Muscle of back (tissue), 3 donors: ENCODE measurements at regions not wholly inside any gene's neighbourhood (a gene's known extent, or its start where the extent isn't known, plus 50 kb on each side); places are given as distances from the start of the nearest gene placed in this dataset.
"Not testable (repeated sequence)": the region's sequence is repeated elsewhere in the genome, so short reads cannot be mapped to it uniquely, and the experiment has no call there.

Experiments
- DNase-seq, 3 donors: peaks; one replicate each; pipeline versions ENCODE4 v3.0.0 to v3.0.0-alpha.2; 2013

- no peak for DNase-seq
These were observed 482.8 kb upstream of the ZMIZ1 start for GRCh38 chr10:78585952-78586351.

GRCh38 chr10:78588194-78588811 lies 480.5 kb upstream of the ZMIZ1 start:
- DNase-seq: peak; percentile 54 to 79 (median 73)

- no peak for DNase-seq
These were observed 479.1 kb upstream of the ZMIZ1 start for GRCh38 chr10:78589687-78590086.

- no peak for DNase-seq
These were observed 477.7 kb upstream of the ZMIZ1 start for GRCh38 chr10:78591066-78591465.

- DNase-seq: no peak
These were observed 474.1 kb upstream of the ZMIZ1 start for GRCh38 chr10:78594559-78595268.

GRCh38 chr10:78595269-78595619 lies 473.5 kb upstream of the ZMIZ1 start:
- DNase-seq: no peak

GRCh38 chr10:78596556-78596955 lies 472.2 kb upstream of the ZMIZ1 start:
- DNase-seq: no peak

- no peak for DNase-seq
These were observed 470.8 kb upstream of the ZMIZ1 start for GRCh38 chr10:78597796-78598555.

- no peak for DNase-seq
These were observed 469.5 kb upstream of the ZMIZ1 start for GRCh38 chr10:78599122-78599853.

- no peak for DNase-seq
These were observed 468.6 kb upstream of the ZMIZ1 start for GRCh38 chr10:78600121-78600665.

- no peak for DNase-seq
These were observed 468.0 kb upstream of the ZMIZ1 start for GRCh38 chr10:78600740-78601139.

GRCh38 chr10:78602201-78602932 lies 466.4 kb upstream of the ZMIZ1 start:
- DNase-seq: no peak

GRCh38 chr10:78604286-78604685 lies 464.5 kb upstream of the ZMIZ1 start:
- no peak for DNase-seq

GRCh38 chr10:78604721-78605120 lies 464.0 kb upstream of the ZMIZ1 start:
- no peak for DNase-seq

GRCh38 chr10:78605800-78606350 lies 462.9 kb upstream of the ZMIZ1 start:
- DNase-seq: no peak

- DNase-seq: not testable (repeated sequence)
These were observed 462.0 kb upstream of the ZMIZ1 start for GRCh38 chr10:78606766-78607165.

GRCh38 chr10:78609976-78610375 lies 458.8 kb upstream of the ZMIZ1 start:
- DNase-seq: no peak

- no peak for DNase-seq
These were observed 455.6 kb upstream of the ZMIZ1 start for GRCh38 chr10:78613132-78613531.

GRCh38 chr10:78614267-78614666 lies 454.5 kb upstream of the ZMIZ1 start:
- no peak for DNase-seq

- no peak for DNase-seq
These were observed 454.0 kb upstream of the ZMIZ1 start for GRCh38 chr10:78614744-78615143.

GRCh38 chr10:78616125-78616695 lies 452.6 kb upstream of the ZMIZ1 start:
- no peak for DNase-seq
